ENCODE measurements at regions not wholly inside any gene's neighbourhood (a gene's known extent, or its start where the extent isn't known, plus 50 kb on each side); places are given as distances from the start of the nearest gene placed in this dataset.

DNA sequence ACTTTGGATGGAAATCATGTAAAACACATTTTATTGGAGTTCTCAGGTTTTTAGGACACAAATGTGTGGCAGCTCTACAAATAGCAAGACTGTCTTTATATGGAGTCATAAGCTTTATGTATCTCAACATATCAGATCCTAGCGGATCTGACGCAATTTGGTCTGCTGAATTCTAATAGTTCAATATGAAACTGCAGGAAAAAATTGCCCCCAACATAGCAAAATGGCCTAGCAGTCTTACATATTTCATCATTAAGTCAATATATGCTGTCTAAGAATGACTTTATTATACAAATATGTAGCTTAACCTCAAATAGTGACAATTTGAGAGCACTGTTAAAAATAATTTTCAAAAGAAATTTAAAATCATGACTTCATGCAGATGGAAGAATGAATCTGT lies 244.3 kb downstream of the TAF11L14 start:
- DNase-seq (no peak), ATAC-seq (ENCODE audit: low read depth) (no peak)
- H2AK9ac ChIP-seq (replicated peaks; ENCODE audit: low read depth, low read length, poor library complexity), result no peak overlapping the region
- no peak overlapping the region for H4K8ac ChIP-seq (ENCODE audit: low read depth in 2 of 2, low read length in 2 of 2)
- H3K9me1 ChIP-seq (ENCODE audit: insufficient read depth, low read length), result no peaks in the 10 kb centered on the region
- H4K20me1 ChIP-seq (ENCODE audit: insufficient read depth, low read length), result no peaks in the 10 kb centered on the region
- H3K4me3 ChIP-seq (ENCODE audit: insufficient read depth, low read depth, low read length), result no peak overlapping the region
- no peak overlapping the region for H3K4ac ChIP-seq (ENCODE audit: low read depth, low read length)
- no peaks in the 10 kb centered on the region for H3K36me3 ChIP-seq (ENCODE audit: control insufficient read depth, insufficient read depth, low read length)
- dilution Hi-C loops (cut with HindIII; ENCODE audit: low sequenced_read_pairs, unreplicated experiment) (no loop called here), in situ Hi-C loops (cut with MboI; ENCODE audit: low sequenced_read_pairs) (no loop called here), intact Hi-C loops (cut with micrococcal nuclease) (no loop called here)
- H2AK5ac ChIP-seq (ENCODE audit: low read depth, low read length), result no peak overlapping the region
- no peaks in the 10 kb centered on the region for H3K27me3 ChIP-seq (ENCODE audit: control insufficient read depth, insufficient read depth, low read length)
- H2AFZ ChIP-seq (replicated peaks; ENCODE audit: low read length, poor library complexity), result no peak overlapping the region
- no peak overlapping the region for H2BK5ac ChIP-seq (ENCODE audit: low read depth, low read length, poor library complexity, severe bottlenecking)
- POLR2A ChIA-PET (ENCODE audit: unreplicated experiment), result no interaction called here
- H3K4me2 ChIP-seq (ENCODE audit: low read depth, low read length), result no peak overlapping the region
- no peaks in the 10 kb centered on the region for H3K79me1 ChIP-seq (ENCODE audit: low read depth in 1 of 2, low read length in 2 of 2)
- H2BK15ac ChIP-seq (ENCODE audit: low read depth, low read length), result no peak overlapping the region
- no peaks in the 10 kb centered on the region for H3K9me3 ChIP-seq (ENCODE audit: control insufficient read depth, insufficient read depth, low read length)
- H3K27ac ChIP-seq (ENCODE audit: insufficient read depth, low read length), result no peak overlapping the region
- TF ChIP-seq FOS (IDR thresholded peaks at IDR 0.05; ENCODE audit: low read depth, low read length), result no peak
- no peak for TF ChIP-seq MXI1 (IDR thresholded peaks at IDR 0.05; ENCODE audit: borderline replicate concordance, low read depth, low read length)
- no peak for TF ChIP-seq MAFK (IDR thresholded peaks at IDR 0.05; ENCODE audit: low read depth, low read length)
- no peak for TF ChIP-seq RCOR1 (IDR thresholded peaks at IDR 0.05; ENCODE audit: insufficient replicate concordance, low read length)
- TF ChIP-seq, protein P1, sequence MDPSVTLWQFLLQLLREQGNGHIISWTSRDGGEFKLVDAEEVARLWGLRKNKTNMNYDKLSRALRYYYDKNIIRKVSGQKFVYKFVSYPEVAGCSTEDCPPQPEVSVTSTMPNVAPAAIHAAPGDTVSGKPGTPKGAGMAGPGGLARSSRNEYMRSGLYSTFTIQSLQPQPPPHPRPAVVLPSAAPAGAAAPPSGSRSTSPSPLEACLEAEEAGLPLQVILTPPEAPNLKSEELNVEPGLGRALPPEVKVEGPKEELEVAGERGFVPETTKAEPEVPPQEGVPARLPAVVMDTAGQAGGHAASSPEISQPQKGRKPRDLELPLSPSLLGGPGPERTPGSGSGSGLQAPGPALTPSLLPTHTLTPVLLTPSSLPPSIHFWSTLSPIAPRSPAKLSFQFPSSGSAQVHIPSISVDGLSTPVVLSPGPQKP (IDR thresholded peaks at IDR 0.05; ENCODE audit: borderline replicate concordance, low read depth, low read length), result no peak
- H3K18ac ChIP-seq (ENCODE audit: low read depth, low read length), result no peak overlapping the region
- BruUV-seq (replicated peaks), result no TSS peak
- no peak overlapping the region for H4K91ac ChIP-seq (ENCODE audit: insufficient read depth, low read depth, low read length)
- H2BK120ac ChIP-seq (ENCODE audit: low read depth, low read length), result no peak overlapping the region
- no peak overlapping the region for H3K23ac ChIP-seq (ENCODE audit: low read depth, low read length)
- H2BK20ac ChIP-seq (ENCODE audit: low read depth, low read length), result no peak overlapping the region
- H3K9ac ChIP-seq (ENCODE audit: low read depth, low read length), result no peak overlapping the region
- CTCF ChIA-PET, result no interaction called here
- no peak overlapping the region for H3K14ac ChIP-seq (replicated peaks; ENCODE audit: low read depth, low read length)
- no peak overlapping the region for H3K56ac ChIP-seq (ENCODE audit: extremely low read depth, insufficient read depth, low read length)
- no peaks in the 10 kb centered on the region for H3K4me1 ChIP-seq (ENCODE audit: control insufficient read depth, insufficient read depth, low read length)
- no CpG with 5 or more reads among the region's 2 CpGs for WGBS, 2 experiments (ENCODE audit: extremely low coverage in 2 of 2, insufficient read length in 1 of 2)
- H4K5ac ChIP-seq (ENCODE audit: low read depth, low read length), result no peak overlapping the region

All from IMR-90 (cell line).